Femur (tissue), 1 donor: ENCODE measurements at regions not wholly inside any gene's neighbourhood (a gene's known extent, or its start where the extent isn't known, plus 50 kb on each side); places are given as distances from the start of the nearest gene placed in this dataset.

Source experiments
- DNase-seq: peaks from one replicate; pipeline ENCODE4 v3.0.0-alpha.2; 2017

DNA sequence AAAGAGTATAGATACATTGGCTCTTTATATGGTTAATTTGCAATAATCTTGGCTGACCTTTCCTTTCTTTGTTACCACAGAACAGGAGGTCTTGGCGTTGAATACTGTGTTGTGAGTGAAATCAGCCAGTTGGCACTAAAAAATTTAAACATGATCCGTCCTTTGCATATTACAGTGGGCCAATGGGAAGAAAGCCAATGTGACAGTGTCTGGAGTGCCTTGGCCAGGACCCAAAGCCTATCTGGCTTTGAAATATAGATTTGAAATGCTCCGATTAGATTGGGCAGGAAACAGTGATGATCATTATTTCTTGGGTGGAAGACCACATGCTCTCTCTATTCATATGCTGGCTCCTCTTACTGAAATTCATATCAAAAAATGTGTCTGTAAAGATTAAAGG lies 339.6 kb upstream of the ANO3 start:
- DNase-seq = peak; percentile 60

- peak; percentile 37 for DNase-seq
Observed at GRCh38 chr11:25993016-25993415, 338.9 kb upstream of the ANO3 start.

DNA sequence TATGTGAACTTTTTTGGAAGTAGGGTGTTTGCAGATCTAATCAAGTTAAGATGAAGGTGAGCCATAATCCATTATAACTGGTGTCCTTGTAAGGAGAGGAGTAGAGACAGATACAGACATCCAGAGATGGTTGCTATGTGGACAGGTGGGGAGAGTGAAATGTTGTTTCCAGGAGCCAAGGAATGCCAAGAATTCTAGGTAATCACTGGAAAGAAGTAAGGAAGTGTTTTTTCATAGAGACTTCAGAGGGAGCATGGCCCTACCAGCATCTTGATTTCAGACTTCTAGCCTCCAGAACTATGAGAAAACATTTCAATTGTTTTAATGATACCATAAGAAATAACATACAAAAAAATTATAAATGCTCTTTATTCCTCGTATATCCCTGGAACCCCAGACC lies 320.5 kb upstream of the ANO3 start:
- no peak for DNase-seq

GRCh38 chr11:26014456-26015115 lies 317.3 kb upstream of the ANO3 start:
- no peak for DNase-seq

DNA sequence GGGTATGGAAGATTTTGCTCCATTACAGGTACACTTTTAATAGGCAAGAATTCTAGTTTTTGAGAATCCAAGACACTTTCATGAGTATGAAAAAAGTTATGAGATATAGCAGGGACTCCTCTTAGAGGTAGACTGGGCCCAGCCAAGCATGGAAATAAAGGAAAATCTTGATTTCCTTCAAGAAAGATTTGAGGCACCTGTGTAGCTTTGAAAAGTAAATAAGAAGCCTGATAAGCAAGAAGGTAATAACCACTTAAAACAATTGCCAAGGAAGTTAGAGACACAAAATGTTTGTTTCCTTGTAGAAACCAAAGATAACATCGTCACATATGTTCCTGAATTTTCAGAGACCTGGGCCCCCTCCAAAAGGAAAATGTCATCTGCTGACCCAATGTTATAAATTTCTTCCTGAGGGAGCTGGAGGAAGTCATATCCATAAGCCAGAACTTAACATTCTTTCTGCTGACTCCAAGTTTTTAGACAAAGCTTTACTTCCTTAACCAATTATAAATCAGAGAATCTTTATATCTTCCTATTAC lies 314.5 kb upstream of the ANO3 start:
- no peak for DNase-seq

GRCh38 chr11:26017903-26018302 lies 314.0 kb upstream of the ANO3 start:
- no peak for DNase-seq

DNA sequence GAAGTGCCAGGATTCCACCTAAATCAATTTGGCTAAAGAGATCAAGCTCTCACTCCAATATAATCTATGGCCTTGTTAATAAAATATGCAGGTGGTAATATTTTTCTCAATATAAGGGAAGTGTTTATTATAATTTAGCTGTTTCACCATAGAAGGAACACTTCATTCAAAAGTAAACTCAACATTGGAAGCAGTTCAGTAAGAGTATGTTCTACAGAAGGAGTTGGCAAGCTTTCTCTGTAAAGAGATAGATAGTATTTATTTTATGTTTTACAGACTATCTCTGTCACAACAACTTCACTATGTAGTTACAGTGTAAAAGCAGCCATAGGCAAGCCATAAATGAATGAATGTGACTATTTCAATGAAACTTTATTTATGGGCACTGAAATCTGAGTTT lies 313.6 kb upstream of the ANO3 start:
- no peak for DNase-seq

- no peak for DNase-seq
Observed at GRCh38 chr11:26019386-26019785, 312.5 kb upstream of the ANO3 start.

GRCh38 chr11:26021017-26021416 lies 310.9 kb upstream of the ANO3 start:
- DNase-seq = no peak

- no peak for DNase-seq
Observed at GRCh38 chr11:26023057-26023456, 308.9 kb upstream of the ANO3 start.

- no peak for DNase-seq
Observed at GRCh38 chr11:26025676-26026075, 306.3 kb upstream of the ANO3 start.

GRCh38 chr11:26026078-26026477 lies 305.9 kb upstream of the ANO3 start:
- no peak for DNase-seq

DNA sequence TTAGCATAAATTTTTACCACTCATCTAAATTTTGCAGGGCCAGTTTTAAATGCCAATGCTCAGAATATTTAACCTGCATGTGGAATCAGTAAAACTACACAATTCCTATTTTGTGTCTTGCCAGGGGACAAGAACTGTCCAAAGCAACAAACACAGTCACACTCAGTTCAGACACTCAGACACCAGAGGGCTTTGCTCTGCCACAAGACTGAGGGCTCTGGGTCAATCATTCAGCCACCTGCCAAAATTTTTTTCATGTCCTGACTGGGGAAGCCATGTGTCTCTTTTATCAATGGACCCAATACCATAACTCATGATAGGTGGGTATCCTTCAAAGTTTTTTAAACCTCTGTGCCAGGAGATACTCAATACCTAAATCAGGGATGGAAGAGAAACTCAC lies 304.0 kb upstream of the ANO3 start:
- DNase-seq = no peak

- DNase-seq = no peak
Observed at GRCh38 chr11:26028393-26028911, 303.5 kb upstream of the ANO3 start.

- no peak for DNase-seq
Observed at GRCh38 chr11:26030399-26030798, 301.5 kb upstream of the ANO3 start.

- DNase-seq = no peak
Observed at GRCh38 chr11:26032241-26032640, 299.7 kb upstream of the ANO3 start.

DNA sequence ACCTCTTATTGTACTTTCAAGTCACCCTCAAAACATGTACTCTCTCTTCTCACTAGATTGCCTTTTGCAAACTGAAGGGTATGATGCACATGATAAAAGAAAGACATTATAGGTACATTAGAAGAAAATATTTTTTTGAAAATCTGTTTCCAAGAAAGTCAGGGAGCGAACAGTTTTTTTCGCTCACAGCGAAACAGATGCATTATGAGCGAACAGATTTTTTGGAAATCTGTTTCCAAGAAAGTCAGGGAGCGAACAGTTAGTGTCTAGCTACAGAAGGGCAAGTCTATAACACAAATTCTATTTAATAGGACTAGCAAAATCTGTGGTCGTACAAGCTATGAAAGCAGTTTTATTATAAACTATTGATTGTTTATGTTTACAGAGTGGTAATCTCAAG lies 296.2 kb upstream of the ANO3 start:
- DNase-seq = no peak

DNA sequence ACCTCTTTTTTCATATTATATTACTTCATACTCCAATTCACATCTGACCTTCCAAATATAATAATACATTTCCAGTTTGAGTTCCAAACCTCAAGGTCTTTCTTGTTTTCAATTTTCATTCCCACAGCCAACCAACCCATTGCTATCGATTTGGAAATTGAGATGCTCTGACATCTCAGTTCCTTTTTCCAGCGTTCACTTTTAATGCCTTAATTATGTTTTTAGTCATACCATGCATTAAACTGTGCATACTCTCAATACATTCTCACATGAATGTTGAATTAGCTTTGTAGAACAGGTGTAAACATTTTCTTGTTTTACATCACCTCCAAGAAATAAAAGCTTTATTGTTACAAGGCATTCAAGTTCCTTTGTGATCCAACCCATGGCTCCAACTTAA lies 294.2 kb upstream of the ANO3 start:
- DNase-seq = no peak

- no peak for DNase-seq
Observed at GRCh38 chr11:26040339-26040738, 291.6 kb upstream of the ANO3 start.

GRCh38 chr11:26042113-26042512 lies 289.8 kb upstream of the ANO3 start:
- no peak for DNase-seq

DNA sequence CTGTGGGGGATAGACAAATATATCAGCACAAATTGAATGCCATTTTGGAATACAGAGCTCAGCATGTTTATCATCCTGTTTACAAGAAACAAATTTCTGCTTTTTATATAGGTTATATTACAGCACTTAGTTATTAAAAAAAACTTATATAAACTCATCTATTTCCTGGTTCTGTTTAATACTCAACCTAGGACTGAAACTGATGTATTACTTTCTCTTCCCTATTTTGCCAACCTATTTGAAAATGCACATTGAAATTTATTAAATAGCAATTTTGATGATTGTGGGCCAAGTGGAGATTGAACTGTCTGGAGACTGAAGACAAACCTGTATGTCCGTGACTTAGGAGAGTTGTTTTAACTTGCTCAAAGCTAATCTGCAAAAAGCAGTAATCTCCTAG lies 288.3 kb upstream of the ANO3 start:
- DNase-seq = no peak

DNA sequence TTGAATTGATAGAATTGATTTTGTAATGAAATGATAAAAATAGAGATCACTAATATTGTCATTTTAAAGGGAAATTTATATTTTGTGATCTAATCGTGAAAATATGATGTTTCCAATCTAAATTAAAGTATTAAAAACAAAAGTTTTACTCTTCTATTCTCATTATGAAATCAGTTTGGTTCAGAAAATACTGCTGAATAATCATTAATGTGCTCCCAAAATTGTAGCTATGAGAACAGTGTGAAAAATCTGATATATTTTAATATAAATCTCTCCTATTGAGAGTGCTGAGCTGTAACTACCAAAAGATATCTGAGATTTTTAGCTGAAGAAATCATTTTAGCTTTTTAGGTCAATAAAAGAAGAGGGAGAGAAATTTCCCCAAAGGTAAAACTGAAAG lies 287.5 kb upstream of the ANO3 start:
- DNase-seq = no peak

- DNase-seq = no peak
Observed at GRCh38 chr11:26045082-26045481, 286.8 kb upstream of the ANO3 start.

DNA sequence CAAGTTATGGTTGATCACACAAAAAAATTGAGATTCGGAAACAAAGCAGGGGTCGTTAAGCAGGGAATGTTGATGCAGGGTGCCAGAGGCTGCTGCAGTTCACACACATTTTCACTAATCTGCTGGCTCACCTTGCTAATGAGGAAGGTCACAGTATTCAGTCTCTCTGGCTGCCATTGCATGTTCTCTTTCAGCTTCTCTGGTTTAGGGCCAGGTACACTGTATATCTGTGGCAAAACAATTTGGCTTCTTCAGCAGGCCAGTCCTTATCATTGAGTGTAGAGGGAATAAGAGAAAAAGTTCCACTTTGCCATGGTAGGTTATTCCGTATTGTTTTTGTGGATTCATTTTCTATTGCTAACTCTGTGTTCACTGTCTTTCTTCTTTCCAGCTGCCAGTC lies 283.7 kb upstream of the ANO3 start:
- no peak for DNase-seq

- DNase-seq = no peak
Observed at GRCh38 chr11:26053966-26054365, 278.0 kb upstream of the ANO3 start.
